HCT116 (cell line): ENCODE measurements at regions not wholly inside any gene's neighbourhood (a gene's known extent, or its start where the extent isn't known, plus 50 kb on each side); places are given as distances from the start of the nearest gene placed in this dataset.

Experiments used
- ATAC-seq: fragments of 200-7000 bp; cut with Tn5 transposase; 2 replicates; pipeline ENCODE4 v1.9.1; 2020; ENCODE audit warnings: mild to moderate bottlenecking, moderate library complexity
- BruUV-seq: library from RNA; stranded (reverse); fragments of 400-500 nt; replicated peaks from 2 replicates; lab custom pipeline; 2021; lab: Mats Ljungman, UMichigan
- CTCF ChIA-PET: fragments of 300-600 bp; sonication (Branson Sonifier 250); formaldehyde crosslinking; loops from one replicate; lab custom pipeline; 2021; ENCODE audit warnings: antibody characterized with exemption; lab: Charles Lee
- POLR2A ChIA-PET: fragments of 300-600, 350-600 bp; sonication (Branson Sonifier 250); formaldehyde crosslinking; loops from one replicate; lab custom pipeline; 2021; ENCODE audit warnings: antibody characterized with exemption; lab: Charles Lee
- RAD21 ChIA-PET, 2 experiments: fragments of 300-600 bp; sonication (Branson Sonifier 250); formaldehyde crosslinking; loops; one replicate each; lab custom pipeline; 2023; ENCODE audit warnings: low total read pairs in 2 of 2; ENCODE audit not compliant: uncharacterized antibody in 2 of 2, unreplicated experiment in 2 of 2, low non-redundant PET in 1 of 2; lab: Charles Lee
- DNase-seq: peaks from one replicate; pipeline ENCODE4 v3.0.0-alpha.2; 2010; ENCODE audit warnings: low read depth, low spot score
- H2AFZ ChIP-seq: fragments of 200-600 bp; shearing (Covaris generic), sonication (generic); 2 replicates; pipeline ENCODE4 v1.6.1; 2017; ENCODE audit warnings: low read depth, mixed run types, mixed read lengths, antibody characterized with exemption, low read length; ENCODE audit not compliant: poor library complexity, severe bottlenecking
- H3K27ac ChIP-seq: 2 replicates; pipeline ENCODE4 v1.5.1; 2012; ENCODE audit warnings: low read depth, low read length
- H3K27me3 ChIP-seq: fragments of 200-600 bp; sonication (generic); 2 replicates; pipeline ENCODE4 v1.6.1; 2016; ENCODE audit warnings: mixed run types, low read length, mixed read lengths; ENCODE audit not compliant: insufficient read depth
- H3K36me3 ChIP-seq, 2 experiments: fragments of 200-500 bp in 1 of 2; fragments of 200-600 bp in 1 of 2; sonication (Bioruptor generic) in 1 of 2; sonication (generic) in 1 of 2; 2 replicates each; pipeline versions ENCODE4 v1.5.1 to v1.6.1; 2014 to 2016; ENCODE audit warnings: low read length in 2 of 2, inconsistent platforms in 1 of 2, mixed read lengths in 1 of 2, mixed run types in 1 of 2; ENCODE audit not compliant: insufficient read depth in 2 of 2, control insufficient read depth in 1 of 2
- H3K4me1 ChIP-seq, 2 experiments: fragments of 200-600 bp in 1 of 2; sonication (generic) in 1 of 2; 2 replicates each; pipeline versions ENCODE4 v1.5.1 to v1.6.1; 2012 to 2017; ENCODE audit warnings: low read length in 2 of 2, inconsistent platforms in 1 of 2, mild to moderate bottlenecking in 1 of 2, mixed read lengths in 1 of 2, mixed run types in 1 of 2, moderate library complexity in 1 of 2; ENCODE audit not compliant: insufficient read depth in 2 of 2, control insufficient read depth in 1 of 2
- H3K4me2 ChIP-seq: fragments of 200-600 bp; sonication (generic); 2 replicates; pipeline ENCODE4 v1.6.1; 2017; ENCODE audit warnings: mixed run types, low read length, mixed read lengths
- H3K4me3 ChIP-seq, 2 experiments: fragments of 200-600 bp in 1 of 2; sonication (generic) in 1 of 2; replicated peaks in 1 of 2; 2 replicates each; pipeline ENCODE4 v1.5.1; 2011 to 2016; ENCODE audit warnings: low read length in 2 of 2, control low read depth in 1 of 2, low read depth in 1 of 2, mild to moderate bottlenecking in 1 of 2, mixed read lengths in 1 of 2, mixed run types in 1 of 2
- H3K79me2 ChIP-seq: fragments of 200-600 bp; sonication (generic); 2 replicates; pipeline ENCODE4 v1.6.1; 2017; ENCODE audit warnings: mild to moderate bottlenecking, mixed run types, low read length, moderate library complexity, mixed read lengths; ENCODE audit not compliant: insufficient read depth
- H3K9ac ChIP-seq: fragments of 200-600 bp; sonication (generic); 2 replicates; pipeline ENCODE4 v1.6.1; 2016; ENCODE audit warnings: low read length, mixed read lengths
- H3K9me2 ChIP-seq: fragments of 200-600 bp; sonication (generic), shearing (Covaris generic); 2 replicates; pipeline ENCODE4 v1.6.1; 2017; ENCODE audit warnings: mixed run types, mild to moderate bottlenecking, moderate library complexity; ENCODE audit not compliant: insufficient read depth
- H3K9me3 ChIP-seq, 2 experiments: fragments of 200-500 bp in 1 of 2; fragments of 200-600 bp in 1 of 2; sonication (Bioruptor generic) in 1 of 2; sonication (generic) in 1 of 2; 2 replicates each; pipeline ENCODE4 v1.6.1; 2014 to 2017; ENCODE audit warnings: low read length in 2 of 2, mixed read lengths in 2 of 2, inconsistent platforms in 1 of 2, low read depth in 1 of 2, mild to moderate bottlenecking in 1 of 2, mixed run types in 1 of 2, moderate library complexity in 1 of 2; ENCODE audit not compliant: control insufficient read depth in 1 of 2, insufficient read depth in 1 of 2
- H4K20me1 ChIP-seq: fragments of 200-600 bp; sonication (generic), shearing (Covaris generic); 2 replicates; pipeline ENCODE4 v1.6.1; 2017; ENCODE audit warnings: mixed run types, mild to moderate bottlenecking, moderate library complexity; ENCODE audit not compliant: insufficient read depth
- ATF3 ChIP-seq: IDR thresholded peaks from 2 replicates; pipeline ENCODE4 v1.6.1; 2012
- CBX3 ChIP-seq: IDR thresholded peaks from 2 replicates; pipeline ENCODE4 v1.6.1; 2012; ENCODE audit warnings: low read depth
- CEBPB ChIP-seq: IDR thresholded peaks from 2 replicates; pipeline ENCODE4 v1.6.1; 2012; ENCODE audit warnings: low read depth
- CTCF ChIP-seq, 3 experiments: fragments of 200-600 bp in 1 of 3; sonication (generic) in 1 of 3; IDR thresholded peaks in 2 of 3; conservative IDR thresholded peaks in 1 of 3; 2 replicates each; pipeline ENCODE4 v1.5.1; 2012 to 2017; ENCODE audit warnings: low read depth in 2 of 3, low read length in 2 of 3, antibody characterized with exemption in 1 of 3, borderline replicate concordance in 1 of 3, control low read depth in 1 of 3, mild to moderate bottlenecking in 1 of 3, mixed read lengths in 1 of 3, mixed run types in 1 of 3, moderate library complexity in 1 of 3; ENCODE audit not compliant: insufficient read depth in 1 of 3
- EGR1 ChIP-seq: IDR thresholded peaks from 2 replicates; pipeline ENCODE4 v1.6.1; 2012; ENCODE audit warnings: low read depth
- EZH2 ChIP-seq: fragments of 200-600 bp; sonication (generic); IDR thresholded peaks from 2 replicates; pipeline ENCODE4 v1.6.1; 2017; ENCODE audit warnings: antibody characterized with exemption, mixed run types
- FOSL1 ChIP-seq: IDR thresholded peaks from 2 replicates; pipeline ENCODE4 v1.6.1; 2012; ENCODE audit warnings: low read depth
- JUND ChIP-seq: IDR thresholded peaks from 2 replicates; pipeline ENCODE4 v1.6.1; 2012
- MAX ChIP-seq: IDR thresholded peaks from 2 replicates; pipeline ENCODE4 v1.6.1; 2012
- POLR2A ChIP-seq: IDR thresholded peaks from 2 replicates; pipeline ENCODE4 v1.7.0; 2011; ENCODE audit warnings: borderline replicate concordance; ENCODE audit not compliant: insufficient read depth, insufficient read length; ENCODE audit errors: extremely low read depth
- RAD21 ChIP-seq: IDR thresholded peaks from 2 replicates; pipeline ENCODE4 v1.6.1; 2012; ENCODE audit warnings: low read depth, mild to moderate bottlenecking
- REST ChIP-seq: IDR thresholded peaks from 2 replicates; pipeline ENCODE4 v1.6.1; 2012; ENCODE audit warnings: low read depth
- SIN3A ChIP-seq: IDR thresholded peaks from 2 replicates; pipeline ENCODE4 v1.6.1; 2012; ENCODE audit warnings: low read depth
- TCF7L2 ChIP-seq: IDR thresholded peaks from 2 replicates; pipeline ENCODE4 v1.7.0; 2011; ENCODE audit warnings: borderline replicate concordance, inconsistent platforms; ENCODE audit not compliant: insufficient read depth, insufficient read length; ENCODE audit errors: extremely low read depth
- ZBTB33 ChIP-seq: IDR thresholded peaks from 2 replicates; pipeline ENCODE4 v1.6.1; 2011; ENCODE audit warnings: mild to moderate bottlenecking, low read length, moderate library complexity; ENCODE audit not compliant: insufficient replicate concordance; ENCODE audit errors: extremely low read depth
- ZNF274 ChIP-seq: fragments of 200-500 bp; sonication (Bioruptor generic); IDR thresholded peaks from 2 replicates; pipeline ENCODE4 v1.6.1; 2014; ENCODE audit warnings: mild to moderate bottlenecking, low read depth, low read length, inconsistent platforms
- intact Hi-C: fragments of 100-400 bp; cut with micrococcal nuclease; formaldehyde crosslinking; loops from 2 replicates; pipeline ENCODE4 v1.10.0; 2022

- CTCF ChIA-PET: no interaction called here
- no peak for TF ChIP-seq POLR2A
- no peak for TF ChIP-seq SIN3A
- TF ChIP-seq ATF3: no peak
- TF ChIP-seq JUND: no peak
- no peak for TF ChIP-seq FOSL1
- no peak for TF ChIP-seq CTCF (IDR thresholded peaks at IDR 0.05 in 2 of 3, conservative IDR thresholded peaks at IDR 0.05 in 1 of 3; ENCODE audit: borderline replicate concordance in 1 of 3, insufficient read depth in 1 of 3, low read depth in 2 of 3, low read length in 2 of 3)
- TF ChIP-seq TCF7L2: no peak
- no peak for TF ChIP-seq ZBTB33
- no peak for TF ChIP-seq CBX3
- no peak for TF ChIP-seq EGR1
- TF ChIP-seq REST: no peak
- no peak for TF ChIP-seq CEBPB
- no peak for TF ChIP-seq ZNF274
- TF ChIP-seq EZH2: no peak
- no peak for TF ChIP-seq RAD21
- no peak for TF ChIP-seq MAX
Observed at GRCh38 chr10:42942279-42942950, 134.5 kb upstream of the RET start.

More at GRCh38 chr10:42942279-42942950, 134.5 kb upstream of the RET start:
- no peaks in the 10 kb centered on the region for H3K9me2 ChIP-seq
- BruUV-seq: no TSS peak
- no peaks in the 10 kb centered on the region for H3K27me3 ChIP-seq
- no peaks in the 10 kb centered on the region for H4K20me1 ChIP-seq
- H3K4me3 ChIP-seq: no peak overlapping the region
- H3K4me1 ChIP-seq: no peaks in the 10 kb centered on the region
- no peak overlapping the region for H3K4me2 ChIP-seq
- no peaks in the 10 kb centered on the region for H3K36me3 ChIP-seq
- H3K79me2 ChIP-seq: no peaks in the 10 kb centered on the region
- intact Hi-C loops: no loop called here
- no peaks in the 10 kb centered on the region for H3K9me3 ChIP-seq
- H3K9ac ChIP-seq: no peak overlapping the region
- RAD21 ChIA-PET: no interaction called here
- H2AFZ ChIP-seq: no peak overlapping the region
- H3K27ac ChIP-seq: no peak overlapping the region
- POLR2A ChIA-PET: no interaction called here
- no peak for DNase-seq
- no peak for ATAC-seq
